ENCODE measurements at regions not wholly inside any gene's neighbourhood (a gene's known extent, or its start where the extent isn't known, plus 50 kb on each side); places are given as distances from the start of the nearest gene placed in this dataset.

GRCh38 chr5:107319901-107320300, 350.8 kb downstream of the EFNA5 start:
- TF ChIP-seq YY1 (IDR thresholded peaks at IDR 0.05; ENCODE audit: low read depth) (no peak), NFIC (IDR thresholded peaks at IDR 0.05) (no peak), ZBTB7A (IDR thresholded peaks at IDR 0.05; ENCODE audit: low read depth) (no peak), EP300 (IDR thresholded peaks at IDR 0.05; ENCODE audit: borderline replicate concordance) (no peak), EGR1 (IDR thresholded peaks at IDR 0.05) (no peak), CEBPB (IDR thresholded peaks at IDR 0.05) (no peak), FOXM1 (IDR thresholded peaks at IDR 0.05; ENCODE audit: borderline replicate concordance, low read depth) (no peak), RAD21 (IDR thresholded peaks at IDR 0.05; ENCODE audit: low read depth) (no peak), TCF12 (IDR thresholded peaks at IDR 0.05; ENCODE audit: low read depth) (no peak)
- TF ChIP-seq, protein P1, sequence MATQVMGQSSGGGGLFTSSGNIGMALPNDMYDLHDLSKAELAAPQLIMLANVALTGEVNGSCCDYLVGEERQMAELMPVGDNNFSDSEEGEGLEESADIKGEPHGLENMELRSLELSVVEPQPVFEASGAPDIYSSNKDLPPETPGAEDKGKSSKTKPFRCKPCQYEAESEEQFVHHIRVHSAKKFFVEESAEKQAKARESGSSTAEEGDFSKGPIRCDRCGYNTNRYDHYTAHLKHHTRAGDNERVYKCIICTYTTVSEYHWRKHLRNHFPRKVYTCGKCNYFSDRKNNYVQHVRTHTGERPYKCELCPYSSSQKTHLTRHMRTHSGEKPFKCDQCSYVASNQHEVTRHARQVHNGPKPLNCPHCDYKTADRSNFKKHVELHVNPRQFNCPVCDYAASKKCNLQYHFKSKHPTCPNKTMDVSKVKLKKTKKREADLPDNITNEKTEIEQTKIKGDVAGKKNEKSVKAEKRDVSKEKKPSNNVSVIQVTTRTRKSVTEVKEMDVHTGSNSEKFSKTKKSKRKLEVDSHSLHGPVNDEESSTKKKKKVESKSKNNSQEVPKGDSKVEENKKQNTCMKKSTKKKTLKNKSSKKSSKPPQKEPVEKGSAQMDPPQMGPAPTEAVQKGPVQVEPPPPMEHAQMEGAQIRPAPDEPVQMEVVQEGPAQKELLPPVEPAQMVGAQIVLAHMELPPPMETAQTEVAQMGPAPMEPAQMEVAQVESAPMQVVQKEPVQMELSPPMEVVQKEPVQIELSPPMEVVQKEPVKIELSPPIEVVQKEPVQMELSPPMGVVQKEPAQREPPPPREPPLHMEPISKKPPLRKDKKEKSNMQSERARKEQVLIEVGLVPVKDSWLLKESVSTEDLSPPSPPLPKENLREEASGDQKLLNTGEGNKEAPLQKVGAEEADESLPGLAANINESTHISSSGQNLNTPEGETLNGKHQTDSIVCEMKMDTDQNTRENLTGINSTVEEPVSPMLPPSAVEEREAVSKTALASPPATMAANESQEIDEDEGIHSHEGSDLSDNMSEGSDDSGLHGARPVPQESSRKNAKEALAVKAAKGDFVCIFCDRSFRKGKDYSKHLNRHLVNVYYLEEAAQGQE (IDR thresholded peaks at IDR 0.05; ENCODE audit: low read depth), result no peak
